ENCODE measurements at regions not wholly inside any gene's neighbourhood (a gene's known extent, or its start where the extent isn't known, plus 50 kb on each side); places are given as distances from the start of the nearest gene placed in this dataset.
"Not testable (repeated sequence)": the region's sequence is repeated elsewhere in the genome, so short reads cannot be mapped to it uniquely, and the experiment has no call there.

DNA sequence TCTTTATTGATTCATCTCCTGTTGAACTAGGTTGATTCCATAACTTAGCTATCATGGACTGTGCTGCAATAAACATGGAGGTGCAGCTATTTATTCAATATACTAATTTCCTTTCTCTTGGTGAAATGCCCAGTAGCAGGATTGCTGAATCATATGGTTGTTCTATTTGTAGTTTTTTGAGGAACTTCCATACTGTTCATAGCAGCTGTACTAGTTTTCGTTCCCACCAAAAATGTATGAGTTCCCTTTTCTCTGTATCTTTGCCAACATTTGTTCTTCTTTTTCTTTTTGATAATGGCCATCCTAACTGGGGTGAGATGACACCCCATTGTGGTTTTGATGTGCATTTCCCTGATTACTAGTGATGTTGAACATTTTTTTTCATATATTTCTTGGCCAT lies 87.2 kb upstream of the NAV2 start:
- DNase-seq (ENCODE audit: low spot score), result no peak

DNA sequence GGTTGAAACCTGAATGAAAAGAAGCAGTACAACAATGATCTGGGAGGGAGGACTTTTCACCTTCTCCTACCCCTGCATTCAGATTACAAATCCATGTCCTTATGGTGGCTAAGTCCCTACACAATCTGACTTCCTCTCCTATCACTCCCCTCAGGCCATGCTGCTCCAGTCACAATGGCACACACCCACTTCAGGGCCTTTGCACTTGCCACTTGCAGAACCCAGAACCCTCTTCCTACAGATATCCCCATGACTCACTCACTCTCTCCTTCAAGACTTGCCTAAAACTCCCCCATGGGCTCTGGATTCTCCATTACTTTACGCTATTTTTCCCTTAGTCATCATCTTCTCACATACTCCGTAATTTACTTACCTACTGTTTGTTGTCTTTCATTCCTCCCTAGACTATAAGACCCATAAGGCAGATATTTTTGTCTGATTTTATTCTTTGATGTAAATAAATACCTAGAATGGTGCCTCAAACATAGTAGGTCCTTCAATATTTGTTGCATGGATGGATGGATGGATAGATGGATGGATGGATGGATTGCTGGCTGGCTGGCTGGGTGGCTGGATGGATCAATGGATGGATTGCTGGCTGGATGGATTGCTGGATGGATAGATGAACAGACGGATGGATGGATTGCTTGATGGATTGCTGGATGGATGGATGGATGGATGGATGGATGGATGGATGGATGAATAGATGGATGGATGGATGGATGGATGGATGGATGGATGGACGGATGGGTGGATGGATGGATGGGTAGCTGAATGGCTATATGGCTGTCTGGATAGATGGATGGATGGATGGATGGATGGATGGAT lies 94.7 kb upstream of the NAV2 start:
- DNase-seq (ENCODE audit: low spot score), result no peak

DNA sequence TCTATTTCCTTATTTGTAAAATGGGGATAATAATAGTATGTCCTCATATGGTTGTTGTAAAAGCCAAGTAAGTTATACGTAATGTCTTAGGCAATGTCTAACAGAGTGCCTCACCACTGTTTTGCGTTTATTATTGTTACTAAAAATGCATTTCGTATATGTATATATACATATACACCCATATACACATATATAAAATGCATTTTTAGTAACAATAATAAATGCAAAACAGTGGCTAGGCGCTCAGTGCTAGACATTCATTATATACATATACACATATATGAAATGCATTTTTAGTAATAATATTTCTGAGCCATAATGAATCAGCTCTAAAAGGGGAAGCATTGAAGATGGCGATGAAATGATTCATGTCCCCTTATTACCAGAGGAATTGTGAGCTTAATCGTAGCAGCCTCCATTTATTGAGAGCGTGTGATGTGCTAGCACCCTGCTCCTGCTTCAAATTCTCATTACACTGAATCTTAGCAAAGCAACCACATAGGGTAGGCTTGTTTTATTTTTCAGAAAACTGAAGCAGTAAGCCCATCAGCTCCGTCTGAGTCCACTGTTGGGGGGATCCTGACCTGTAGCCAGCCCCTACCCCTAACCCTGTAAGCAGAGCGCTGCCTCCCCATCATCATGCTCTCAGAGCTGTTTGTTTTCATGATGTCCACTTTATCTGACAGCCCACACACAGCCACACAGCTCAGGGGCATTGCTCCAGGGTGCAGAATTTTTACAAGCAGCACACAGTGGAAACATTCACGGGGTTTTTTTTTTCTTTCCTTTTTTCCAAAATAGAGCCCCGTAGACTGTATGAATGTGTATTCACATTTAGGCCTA lies 97.1 kb upstream of the NAV2 start:
- no peak for DNase-seq (ENCODE audit: low spot score)

DNA sequence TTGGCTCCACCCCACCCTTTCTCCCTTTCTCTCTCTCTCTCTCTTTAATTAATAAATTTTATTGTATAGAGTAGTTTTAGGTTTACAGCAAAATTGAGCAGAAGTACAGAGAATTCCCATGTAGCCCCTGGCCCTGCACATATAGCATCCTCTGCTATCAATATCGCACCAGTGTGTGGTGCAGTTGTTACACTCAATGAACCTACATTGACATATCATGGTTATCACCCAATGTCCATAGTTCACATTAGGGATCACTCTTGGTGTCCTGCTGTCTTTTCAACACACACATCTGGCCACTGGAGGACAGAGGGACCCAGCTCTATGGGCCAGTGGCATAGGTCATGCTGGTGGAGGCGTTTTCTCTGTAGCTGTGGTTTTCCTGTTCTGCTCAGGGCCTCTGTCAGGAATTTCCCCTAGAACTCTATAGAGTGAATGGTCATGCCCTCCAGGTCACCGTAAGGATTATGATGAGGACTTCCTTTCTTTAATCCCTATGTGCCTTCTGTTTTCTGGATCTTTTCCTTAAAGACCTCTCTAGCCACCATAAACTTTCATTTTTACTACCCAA lies 98.2 kb upstream of the NAV2 start:
- no peak for DNase-seq (ENCODE audit: low spot score)

DNA sequence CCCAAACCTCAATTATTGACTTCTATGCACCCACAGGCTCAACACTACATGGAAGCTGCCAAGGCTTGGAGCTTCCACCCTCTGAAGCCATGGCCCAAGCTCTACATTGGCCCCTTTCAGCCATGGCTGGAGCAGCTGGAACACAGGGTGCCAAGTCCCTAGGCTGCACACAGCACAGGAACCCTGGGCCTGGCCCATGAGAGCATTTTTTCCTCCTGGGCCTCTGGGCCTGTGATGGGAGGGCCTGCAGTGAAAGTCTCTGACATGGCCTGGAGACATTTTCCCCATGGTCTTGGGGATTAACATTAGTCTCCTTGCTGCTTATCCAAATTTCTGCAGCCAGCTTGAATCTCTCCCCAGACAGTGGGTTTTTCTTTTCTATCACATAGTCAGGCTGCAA lies 100.6 kb upstream of the NAV2 start:
- not testable (repeated sequence) for DNase-seq (ENCODE audit: low spot score)

DNA sequence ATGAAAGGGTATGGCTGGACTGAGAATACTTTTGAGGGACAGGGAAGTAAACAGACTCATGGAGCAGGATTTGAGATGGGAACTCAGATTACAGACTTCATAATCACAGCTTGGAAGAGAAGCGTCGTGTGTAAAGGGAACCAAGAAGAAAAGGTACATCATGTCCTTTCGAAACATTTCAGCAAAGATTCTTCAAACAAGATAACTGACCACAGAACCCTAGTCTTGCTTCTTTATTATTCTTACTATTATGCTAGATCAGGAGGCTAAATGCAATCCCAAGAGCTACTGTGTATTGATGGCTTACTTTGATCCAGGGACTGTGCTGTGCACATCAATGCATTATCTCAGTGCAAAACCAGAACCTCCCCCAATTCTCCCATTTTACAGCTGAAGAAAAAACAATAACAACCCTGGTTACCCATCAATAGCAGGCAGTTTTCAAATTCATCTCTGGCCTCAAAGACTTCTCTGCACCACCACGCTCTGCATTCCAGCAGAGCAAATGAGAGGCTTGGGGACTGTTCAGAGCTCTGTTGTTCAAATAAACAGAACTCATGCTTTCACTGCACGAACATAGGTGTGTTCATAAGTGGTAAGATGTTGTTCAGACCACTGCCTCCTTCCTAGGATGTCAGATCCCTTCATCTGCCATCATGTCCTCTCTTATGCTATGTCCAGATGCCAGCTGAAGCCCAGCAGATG lies 104.8 kb upstream of the NAV2 start:
- no peak for DNase-seq (ENCODE audit: low spot score)

DNA sequence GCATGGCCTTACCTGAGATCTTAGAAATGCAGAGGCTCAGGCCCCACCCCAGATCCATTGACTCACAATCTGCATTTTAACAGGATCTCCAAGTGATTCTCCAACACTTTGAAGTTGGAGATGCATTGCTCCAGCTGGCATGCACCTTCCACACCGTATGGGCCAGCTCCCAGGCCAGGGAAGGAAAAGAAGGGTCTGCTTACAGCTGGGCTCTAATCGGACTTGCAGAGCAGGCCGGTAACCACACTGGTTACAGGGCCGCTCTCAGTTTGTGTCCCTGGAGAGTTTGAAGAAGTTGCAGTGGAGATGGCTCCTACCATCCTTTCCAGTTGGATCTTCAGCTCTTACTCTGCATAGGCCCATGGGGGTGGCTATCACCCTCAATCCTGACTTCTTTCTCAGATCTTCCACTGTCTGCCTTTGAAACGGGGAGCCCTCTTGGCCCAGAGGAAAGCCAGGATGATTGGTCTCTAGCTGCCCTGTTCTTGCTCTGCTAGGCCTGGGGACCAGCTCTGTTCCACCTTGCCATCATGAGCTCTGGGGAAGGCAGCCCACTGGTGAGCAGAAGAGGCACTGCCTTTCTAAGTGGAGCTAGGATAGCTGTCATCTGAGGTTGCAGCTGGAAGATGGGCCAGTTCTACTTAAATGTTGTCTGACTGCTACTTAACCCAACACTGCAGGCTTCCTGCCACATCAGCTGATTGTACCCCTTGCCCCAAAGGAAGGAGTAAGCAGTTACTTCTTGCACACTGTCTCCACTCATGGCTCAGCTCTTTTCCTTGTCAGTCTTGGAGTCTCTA lies 105.6 kb upstream of the NAV2 start:
- DNase-seq (ENCODE audit: low spot score), result no peak

DNA sequence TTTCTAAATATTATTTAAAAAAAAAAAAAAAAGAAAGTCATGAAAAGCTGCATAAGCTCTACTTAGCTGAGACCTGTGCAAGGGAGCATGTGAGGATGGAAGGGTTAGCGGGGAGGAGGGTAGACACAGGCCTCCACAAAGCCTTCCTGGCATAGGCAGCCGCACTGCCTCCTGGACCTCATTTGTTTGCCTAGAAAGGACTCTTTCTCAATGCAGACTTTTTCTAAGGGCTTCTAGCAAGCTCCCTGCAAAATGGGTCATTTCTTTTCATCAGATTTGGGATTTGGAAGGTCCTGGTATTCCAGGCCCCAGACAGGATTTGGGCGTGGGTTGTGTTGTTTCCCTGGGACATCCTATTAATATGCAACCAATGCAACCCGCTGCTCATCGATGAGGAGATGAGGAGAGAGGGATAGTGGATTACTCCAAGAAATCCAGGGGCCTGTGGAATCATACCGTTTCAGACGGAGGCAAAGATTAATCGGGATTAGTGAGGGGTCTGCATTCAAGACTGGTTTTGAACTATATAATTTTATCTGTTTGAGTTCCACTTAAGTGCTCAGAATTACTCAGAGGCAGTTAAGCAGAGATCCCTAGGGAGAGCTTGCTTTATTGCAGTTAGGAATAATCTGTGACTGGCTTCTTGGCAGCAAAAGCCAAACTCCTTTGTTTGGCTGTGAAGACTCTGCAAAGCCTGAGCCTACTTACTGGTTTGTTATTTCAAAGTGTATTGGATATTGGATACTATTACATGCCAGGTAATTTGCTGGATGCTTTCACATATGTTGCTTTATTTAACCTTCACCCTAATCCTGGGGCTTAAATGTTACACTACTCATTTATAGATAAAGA lies 106.9 kb upstream of the NAV2 start:
- no peak for DNase-seq (ENCODE audit: low spot score)

DNA sequence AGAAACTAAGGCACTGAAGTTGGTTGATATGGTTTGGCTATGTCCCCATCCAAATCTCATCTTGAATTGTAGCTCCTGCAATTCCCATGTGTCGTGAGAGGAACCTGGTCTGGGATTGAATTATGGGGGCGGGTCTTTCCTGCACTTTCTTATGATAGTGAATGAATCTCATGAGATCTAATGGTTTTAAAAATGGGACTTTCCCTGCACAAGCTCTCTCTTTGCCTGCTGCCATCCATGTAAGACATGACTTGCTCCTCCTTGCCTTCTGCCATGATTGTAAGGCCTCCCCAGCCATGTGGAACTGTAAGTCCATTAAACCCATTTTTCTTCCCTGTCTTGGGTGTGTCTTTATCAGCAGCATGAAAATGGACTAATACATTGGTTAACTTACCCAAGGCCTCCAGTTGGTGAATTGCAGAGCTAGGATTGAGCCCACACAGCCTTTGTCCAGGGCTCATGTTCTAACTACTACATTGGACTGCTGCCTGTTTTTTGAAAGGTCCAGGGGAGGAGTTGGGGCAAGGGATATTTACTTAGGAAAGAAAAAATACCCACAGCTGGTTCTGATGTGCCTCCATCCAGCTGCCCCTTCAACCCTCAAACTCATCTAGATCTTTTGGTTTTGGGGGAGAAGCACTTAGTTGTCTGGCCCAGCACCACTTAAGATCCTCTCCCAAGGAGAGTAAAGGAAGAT lies 107.8 kb upstream of the NAV2 start:
- no peak for DNase-seq (ENCODE audit: low spot score)

DNA sequence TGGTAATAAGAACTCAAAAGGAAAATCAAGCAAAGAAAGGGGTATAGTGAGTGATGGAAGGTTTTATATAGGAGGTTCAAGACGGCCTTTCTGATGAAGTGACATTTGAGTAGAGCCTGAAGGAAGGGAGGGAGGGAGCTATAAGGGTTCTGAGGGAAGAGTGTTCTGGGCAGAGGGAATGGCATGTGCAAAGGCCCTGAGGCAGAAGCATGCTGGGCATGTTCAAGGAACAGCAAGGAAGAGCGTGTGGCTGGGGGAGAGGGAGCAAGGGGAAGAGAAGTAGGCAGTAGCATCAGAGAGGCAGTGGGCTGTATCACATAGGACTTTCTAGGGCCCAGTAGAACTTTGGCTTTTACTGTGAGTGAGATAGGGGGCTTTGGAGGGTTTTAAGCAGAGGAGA lies 108.9 kb upstream of the NAV2 start:
- no peak for DNase-seq (ENCODE audit: low spot score)

DNA sequence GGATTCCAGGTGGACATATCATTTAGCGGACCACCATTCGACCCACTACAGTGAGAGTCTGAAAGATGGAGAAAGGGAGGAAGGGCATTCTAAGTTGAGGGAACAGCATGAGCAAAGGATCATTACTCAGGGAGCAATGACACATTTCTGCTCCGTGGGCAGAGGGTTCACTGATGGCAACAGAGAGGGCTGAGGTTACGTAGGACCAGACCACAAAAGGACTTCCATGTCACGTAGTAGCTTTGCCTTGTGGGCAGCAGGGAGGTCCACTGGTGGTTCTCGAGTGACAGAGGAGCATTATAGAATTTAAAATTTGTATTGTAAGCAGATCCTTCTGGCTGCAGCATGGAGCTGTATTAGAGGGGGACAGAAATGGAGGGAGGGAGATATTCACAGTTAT lies 109.7 kb upstream of the NAV2 start:
- no peak for DNase-seq (ENCODE audit: low spot score)

DNA sequence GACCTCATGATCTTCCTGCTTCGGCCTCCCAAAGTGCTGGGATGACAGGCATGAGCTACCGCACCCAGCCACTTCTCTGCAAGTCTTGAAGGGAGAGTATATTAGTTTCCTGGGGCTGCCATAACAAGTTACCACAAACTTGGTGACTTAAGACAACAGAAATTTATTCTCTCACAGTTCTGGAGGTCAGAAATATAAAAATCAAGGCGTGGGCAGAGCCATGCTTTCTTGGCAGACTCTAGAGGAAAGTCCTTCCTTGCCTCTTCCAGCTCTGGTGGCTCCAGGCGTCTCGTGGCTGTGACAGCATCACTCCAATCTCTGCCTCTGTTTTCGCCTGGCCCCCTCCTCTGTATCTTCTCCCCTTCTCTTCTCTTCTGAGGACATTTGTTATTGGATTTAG lies 110.2 kb upstream of the NAV2 start:
- DNase-seq (ENCODE audit: low spot score), result no peak

DNA sequence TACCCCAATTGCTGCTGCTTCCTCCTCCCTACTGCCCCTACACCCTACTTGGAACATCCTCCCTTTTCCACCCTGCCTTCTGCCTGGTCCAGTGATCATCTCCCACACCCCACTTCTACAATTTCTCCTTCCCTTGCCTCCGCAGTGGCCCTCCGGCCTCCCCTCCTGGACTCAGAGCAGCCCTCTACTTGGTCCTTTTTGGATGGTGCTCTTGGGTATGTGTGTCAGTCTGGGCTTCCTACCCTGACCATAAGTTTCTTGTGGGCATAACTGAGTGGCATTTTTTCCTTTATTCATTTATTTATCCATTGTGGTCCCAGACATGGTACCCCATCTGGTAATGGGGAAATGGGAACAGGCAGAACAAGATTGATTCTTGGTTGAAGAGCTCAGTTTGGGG lies 111.4 kb upstream of the NAV2 start:
- DNase-seq (ENCODE audit: low spot score), result no peak

DNA sequence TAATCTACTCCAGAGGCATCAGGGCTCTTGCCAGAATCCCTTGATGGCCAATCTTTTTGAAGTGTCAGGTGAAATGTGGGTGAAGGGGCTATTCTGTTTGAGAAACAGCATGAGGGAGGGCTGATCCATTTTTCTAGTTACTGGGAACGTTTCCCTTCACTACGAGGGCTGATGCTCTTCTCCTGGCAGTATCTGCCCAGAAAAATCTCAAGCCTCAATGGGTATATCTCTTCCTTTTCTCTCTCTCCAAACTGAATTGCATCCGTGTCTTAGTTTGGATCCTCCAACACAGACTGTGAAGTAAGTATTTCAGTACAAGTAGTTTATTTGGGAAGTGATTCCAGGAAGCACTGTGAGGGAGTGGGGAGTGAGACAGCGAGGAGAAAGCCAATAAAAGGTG lies 113.0 kb upstream of the NAV2 start:
- DNase-seq (ENCODE audit: low spot score), result no peak

DNA sequence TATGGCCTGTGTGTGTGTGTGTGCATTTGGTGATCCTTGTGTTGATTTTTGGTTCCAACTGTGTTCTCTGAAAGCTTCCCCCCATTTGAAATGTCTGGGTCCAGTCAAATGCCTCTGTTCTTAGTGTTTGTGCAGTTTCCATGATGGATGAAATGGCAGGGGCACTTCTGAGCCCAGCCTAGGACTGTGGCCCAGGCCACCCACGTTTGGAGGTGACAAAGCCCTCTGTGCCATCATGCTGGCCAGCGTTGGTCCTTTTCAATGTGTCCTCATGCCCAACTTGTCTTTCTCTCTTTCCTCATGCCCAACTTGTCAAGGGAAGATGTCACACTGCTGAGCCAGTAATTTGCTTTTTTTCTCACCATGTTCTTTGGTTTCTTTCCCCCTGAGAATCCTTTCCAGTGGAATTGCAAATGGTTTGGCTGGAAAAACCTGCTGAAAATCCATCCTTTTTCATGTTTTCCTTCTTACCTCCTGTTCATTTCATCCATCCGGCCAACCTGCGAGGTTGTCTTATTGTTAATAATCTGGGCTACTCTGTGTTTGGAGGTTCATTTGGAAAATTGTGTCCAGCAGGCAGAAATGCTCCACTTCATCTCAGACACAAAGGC lies 113.7 kb upstream of the NAV2 start:
- DNase-seq (ENCODE audit: low spot score), result no peak

DNA sequence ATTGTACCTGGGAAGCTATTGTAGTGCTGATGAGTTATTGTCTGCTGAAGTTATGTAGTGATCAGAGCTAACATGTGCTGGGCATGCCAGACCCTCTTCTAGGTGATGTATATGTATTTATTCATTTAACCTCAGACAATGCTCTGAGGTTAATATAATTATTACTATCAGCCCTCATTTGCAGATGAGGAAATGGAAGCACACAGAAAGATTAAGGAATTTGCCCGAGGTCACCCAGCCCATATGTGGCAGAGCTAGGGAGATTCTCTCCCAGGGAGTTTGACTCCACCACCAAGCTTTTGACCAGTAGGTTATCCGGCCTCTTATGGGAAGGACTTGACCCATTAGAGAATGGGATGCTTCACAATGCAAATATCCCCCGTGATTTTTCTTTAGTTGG lies 114.2 kb upstream of the NAV2 start:
- DNase-seq (ENCODE audit: low spot score), result no peak

DNA sequence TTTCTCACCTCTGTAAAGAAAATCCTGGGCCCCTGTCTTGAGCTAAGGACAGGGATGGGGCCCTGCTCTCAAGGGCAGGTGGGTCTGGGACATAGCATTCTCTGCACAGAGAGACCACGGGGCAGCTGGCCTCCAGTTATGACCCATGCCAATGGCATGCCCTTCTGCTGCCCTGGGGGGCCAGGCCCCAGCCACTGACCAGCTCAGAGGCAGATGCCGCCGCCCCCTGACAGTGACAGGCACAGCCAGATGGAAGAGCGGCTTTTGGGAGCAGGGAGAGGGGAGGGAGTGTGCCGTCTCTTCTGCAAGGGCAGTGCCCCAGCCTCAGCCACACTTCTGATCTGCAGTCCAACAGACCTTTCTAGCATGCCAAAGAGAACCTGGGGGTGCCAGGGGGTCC lies 114.8 kb upstream of the NAV2 start:
- DNase-seq (ENCODE audit: low spot score), result no peak

DNA sequence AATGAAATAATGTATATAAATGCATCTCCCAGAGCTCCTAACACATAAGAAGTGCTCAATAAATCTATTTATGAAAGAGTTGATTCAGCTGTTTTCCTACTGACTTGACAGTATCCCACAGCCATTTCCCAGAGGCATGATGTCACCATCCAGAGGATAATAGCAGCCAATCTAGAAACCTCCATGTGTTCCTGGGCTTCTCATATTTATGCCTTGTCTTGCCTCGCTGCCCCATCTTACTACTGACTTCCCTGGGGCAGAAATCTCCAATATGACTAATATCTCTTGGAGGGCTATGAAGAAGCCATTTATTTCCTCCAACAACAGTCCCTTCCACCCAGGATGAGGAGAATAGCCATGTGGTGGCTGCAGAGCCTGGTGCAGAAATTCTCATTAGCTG lies 115.4 kb upstream of the NAV2 start:
- DNase-seq (ENCODE audit: low spot score), result no peak

DNA sequence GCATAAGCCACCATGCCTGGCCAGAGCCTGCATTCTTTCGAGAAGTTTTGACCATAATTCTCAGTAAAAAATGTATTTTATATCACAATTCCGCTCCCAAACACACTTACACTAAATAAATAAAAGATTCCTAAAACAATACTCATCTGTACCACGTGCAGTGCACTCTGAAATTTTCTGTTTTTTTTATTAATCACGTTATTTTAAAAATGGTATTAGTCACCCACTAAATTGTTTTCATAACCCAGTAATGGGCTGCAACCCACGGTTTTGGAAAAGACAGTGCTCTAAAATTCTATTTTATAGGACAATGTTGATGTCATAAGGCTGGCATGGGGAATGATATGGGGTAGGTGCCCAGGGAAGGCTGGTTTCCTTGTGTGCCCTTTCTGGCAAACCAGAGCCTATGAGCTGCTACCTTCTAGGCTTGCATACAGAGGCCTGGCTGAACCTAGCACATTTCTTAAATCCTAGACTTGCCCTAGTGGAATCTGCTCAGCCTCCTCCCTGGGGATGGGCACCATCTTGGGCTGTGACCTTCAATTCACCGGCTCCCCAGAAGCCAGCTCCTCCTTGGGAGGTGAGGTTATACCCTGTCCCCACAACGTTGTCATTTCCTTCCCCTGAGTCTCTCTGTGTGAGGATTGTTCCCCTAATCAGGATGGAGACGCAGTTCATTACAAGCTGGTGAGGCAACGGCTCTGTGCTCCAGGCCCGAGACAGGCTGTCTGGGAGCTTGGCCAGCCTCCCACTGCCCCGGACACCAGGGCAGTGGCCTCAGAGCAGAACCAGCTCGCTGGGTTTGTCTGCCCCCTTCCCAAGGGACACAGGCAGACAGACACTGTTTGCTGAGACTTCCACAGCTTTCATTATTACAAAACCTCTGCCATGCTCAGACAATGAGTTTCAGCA lies 116.5 kb upstream of the NAV2 start:
- DNase-seq (ENCODE audit: low spot score), result no peak
